ENCODE measurements at regions not wholly inside any gene's neighbourhood (a gene's known extent, or its start where the extent isn't known, plus 50 kb on each side); places are given as distances from the start of the nearest gene placed in this dataset.

GRCh38 chr17:79428988-79429387, 181.9 kb downstream of the RBFOX3 start:
- Histone ChIP-seq H3K27ac (no peak overlapping the region), H3K36me3 (no peaks in the 10 kb centered on the region), H3K27me3 (no peaks in the 10 kb centered on the region), H3K9me3 (no peaks in the 10 kb centered on the region), H3K4me1 (no peaks in the 10 kb centered on the region), H3K4me3 (no peak overlapping the region)
- DNase-seq = no peak
- TF ChIP-seq POLR2A (IDR thresholded peaks at IDR 0.05) = no peak
- TF ChIP-seq, protein P1, sequence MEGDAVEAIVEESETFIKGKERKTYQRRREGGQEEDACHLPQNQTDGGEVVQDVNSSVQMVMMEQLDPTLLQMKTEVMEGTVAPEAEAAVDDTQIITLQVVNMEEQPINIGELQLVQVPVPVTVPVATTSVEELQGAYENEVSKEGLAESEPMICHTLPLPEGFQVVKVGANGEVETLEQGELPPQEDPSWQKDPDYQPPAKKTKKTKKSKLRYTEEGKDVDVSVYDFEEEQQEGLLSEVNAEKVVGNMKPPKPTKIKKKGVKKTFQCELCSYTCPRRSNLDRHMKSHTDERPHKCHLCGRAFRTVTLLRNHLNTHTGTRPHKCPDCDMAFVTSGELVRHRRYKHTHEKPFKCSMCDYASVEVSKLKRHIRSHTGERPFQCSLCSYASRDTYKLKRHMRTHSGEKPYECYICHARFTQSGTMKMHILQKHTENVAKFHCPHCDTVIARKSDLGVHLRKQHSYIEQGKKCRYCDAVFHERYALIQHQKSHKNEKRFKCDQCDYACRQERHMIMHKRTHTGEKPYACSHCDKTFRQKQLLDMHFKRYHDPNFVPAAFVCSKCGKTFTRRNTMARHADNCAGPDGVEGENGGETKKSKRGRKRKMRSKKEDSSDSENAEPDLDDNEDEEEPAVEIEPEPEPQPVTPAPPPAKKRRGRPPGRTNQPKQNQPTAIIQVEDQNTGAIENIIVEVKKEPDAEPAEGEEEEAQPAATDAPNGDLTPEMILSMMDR (IDR thresholded peaks at IDR 0.05) = no peak

GRCh38 chr17:79427621-79428539, 183.0 kb downstream of the RBFOX3 start:
- no peak overlapping the region for H3K27ac ChIP-seq

GRCh38 chr17:79425686-79426085, 185.2 kb downstream of the RBFOX3 start:
- Histone ChIP-seq H3K9me3 (no peaks in the 10 kb centered on the region), H3K27ac (no peak overlapping the region), H3K36me3 (no peaks in the 10 kb centered on the region), H3K4me3 (no peak overlapping the region), H3K27me3 (no peaks in the 10 kb centered on the region), H3K4me1 (no peaks in the 10 kb centered on the region)
- no peak for DNase-seq
- TF ChIP-seq POLR2A (IDR thresholded peaks at IDR 0.05) = no peak
- TF ChIP-seq, protein P1 (IDR thresholded peaks at IDR 0.05) = no peak

More at GRCh38 chr17:79427621-79428539, 183.0 kb downstream of the RBFOX3 start:
- TF ChIP-seq POLR2A (IDR thresholded peaks at IDR 0.05) = no peak
- TF ChIP-seq, protein P1 (IDR thresholded peaks at IDR 0.05) = no peak
- Histone ChIP-seq H3K4me1 (no peaks in the 10 kb centered on the region), H3K9me3 (no peaks in the 10 kb centered on the region), H3K36me3 (no peaks in the 10 kb centered on the region), H3K27me3 (no peaks in the 10 kb centered on the region), H3K4me3 (no peak overlapping the region)
- no peak for DNase-seq

- Histone ChIP-seq H3K9me3 (no peaks in the 10 kb centered on the region), H3K27me3 (no peaks in the 10 kb centered on the region), H3K4me3 (no peak overlapping the region), H3K4me1 (no peaks in the 10 kb centered on the region), H3K27ac (no peak overlapping the region), H3K36me3 (no peaks in the 10 kb centered on the region)
- TF ChIP-seq, protein P1 (IDR thresholded peaks at IDR 0.05) = no peak
- no peak for TF ChIP-seq POLR2A (IDR thresholded peaks at IDR 0.05)
- no peak for DNase-seq
These were observed 186.2 kb downstream of the RBFOX3 start for GRCh38 chr17:79424471-79425185.

DNA sequence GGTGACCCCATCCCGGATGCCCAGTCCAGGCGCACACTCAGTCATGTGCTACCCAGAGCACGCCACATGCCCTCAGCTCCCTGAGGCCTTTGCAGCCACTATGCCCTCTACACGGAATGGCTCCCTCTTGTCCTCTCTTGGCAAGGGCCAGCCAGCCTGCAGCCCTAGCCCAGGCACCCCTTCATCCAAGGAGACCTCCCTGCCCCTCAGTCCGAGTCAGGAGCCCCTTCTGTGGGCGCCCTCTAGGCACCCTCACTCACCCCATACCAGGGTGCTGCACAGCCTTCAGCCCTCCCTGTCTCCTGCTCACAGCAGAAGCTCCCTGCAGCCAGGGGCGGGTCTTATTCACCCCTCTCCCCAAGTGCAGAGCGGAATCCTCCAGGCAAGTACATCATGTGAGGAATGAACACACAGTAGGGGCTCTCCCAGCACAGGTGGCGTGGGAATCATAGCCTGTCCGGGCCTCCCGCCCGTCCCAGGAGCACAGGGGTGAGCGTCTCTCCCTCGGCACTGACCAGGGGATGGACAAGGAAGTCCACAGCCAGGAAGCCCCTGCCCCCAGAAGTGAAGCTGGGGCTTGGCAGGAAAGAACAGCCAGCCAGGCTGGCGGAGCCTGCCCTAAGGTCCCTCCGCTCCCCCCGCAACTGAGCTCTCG, 186.9 kb downstream of the RBFOX3 start:
- DNase-seq = no peak
- Histone ChIP-seq H3K4me1 (no peaks in the 10 kb centered on the region), H3K27ac (no peak overlapping the region), H3K36me3 (no peaks in the 10 kb centered on the region), H3K4me3 (no peak overlapping the region), H3K9me3 (no peaks in the 10 kb centered on the region), H3K27me3 (no peaks in the 10 kb centered on the region)
- no peak for TF ChIP-seq POLR2A (IDR thresholded peaks at IDR 0.05)
- TF ChIP-seq, protein P1 (IDR thresholded peaks at IDR 0.05) = no peak
